Mesothelial cell of epicardium (in vitro differentiated cells): ENCODE measurements at regions not wholly inside any gene's neighbourhood (a gene's known extent, or its start where the extent isn't known, plus 50 kb on each side); places are given as distances from the start of the nearest gene placed in this dataset.

ENCODE experiments used
- DNase-seq, 2 experiments: peaks; one replicate each; pipeline ENCODE4 v3.0.0; 2021; ENCODE audit warnings: low spot score in 2 of 2; ENCODE audit not compliant: unreplicated experiment in 2 of 2
- H3K27ac Mint-ChIP-seq: 2 replicates; pipeline ENCODE4 v1.8.0; 2021; ENCODE audit warnings: mixed read lengths
- H3K27me3 Mint-ChIP-seq: 2 replicates; pipeline ENCODE4 v1.8.0; 2021; ENCODE audit warnings: low read depth, mixed read lengths
- H3K36me3 Mint-ChIP-seq: 2 replicates; pipeline ENCODE4 v1.8.0; 2021; ENCODE audit warnings: mixed read lengths
- H3K4me1 Mint-ChIP-seq: 2 replicates; pipeline ENCODE4 v1.8.0; 2021; ENCODE audit warnings: mixed read lengths
- H3K4me3 Mint-ChIP-seq: 2 replicates; pipeline ENCODE4 v1.8.0; 2021; ENCODE audit warnings: mild to moderate bottlenecking, moderate library complexity, mixed read lengths
- H3K9me3 Mint-ChIP-seq: 2 replicates; pipeline ENCODE4 v1.8.0; 2021; ENCODE audit warnings: mixed read lengths
- TF ChIP-seq, protein P1 (sequence below): fragments of 200-600 bp; sonication (generic); IDR thresholded peaks from one replicate; pipeline ENCODE4 v1.5.0; 2021; ENCODE audit warnings: antibody characterized with exemption; ENCODE audit not compliant: unreplicated experiment

DNA sequence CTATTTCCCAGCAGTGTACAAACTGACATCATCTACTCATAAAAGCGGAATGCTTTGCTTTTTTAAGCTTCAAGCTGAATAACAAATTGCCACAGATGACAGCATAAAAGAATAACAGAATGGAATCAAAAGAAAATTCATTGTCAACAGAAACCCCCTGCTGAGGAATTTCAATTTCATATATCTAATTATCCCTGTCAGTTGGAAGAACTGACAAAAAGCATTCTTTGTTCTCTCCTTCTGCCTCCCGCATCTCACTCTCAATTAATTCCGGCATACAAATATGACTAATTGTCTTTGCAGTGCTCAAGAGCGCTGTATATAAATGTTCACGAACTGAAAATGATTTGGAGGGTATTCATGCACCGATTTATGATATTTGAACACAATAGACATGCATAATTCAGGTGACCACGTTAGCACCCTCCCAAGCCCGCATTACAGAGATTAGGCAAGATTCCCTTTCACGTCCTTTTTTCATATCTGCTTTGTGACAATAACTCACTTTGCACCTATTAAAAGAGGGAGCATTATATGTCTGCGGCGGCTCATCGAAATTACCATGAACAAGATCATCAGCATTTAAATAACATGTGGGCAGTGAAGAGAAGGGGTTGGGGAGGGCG lies 277.7 kb upstream of the SALL3 start:
- DNase-seq = no peak
- TF ChIP-seq, protein P1, sequence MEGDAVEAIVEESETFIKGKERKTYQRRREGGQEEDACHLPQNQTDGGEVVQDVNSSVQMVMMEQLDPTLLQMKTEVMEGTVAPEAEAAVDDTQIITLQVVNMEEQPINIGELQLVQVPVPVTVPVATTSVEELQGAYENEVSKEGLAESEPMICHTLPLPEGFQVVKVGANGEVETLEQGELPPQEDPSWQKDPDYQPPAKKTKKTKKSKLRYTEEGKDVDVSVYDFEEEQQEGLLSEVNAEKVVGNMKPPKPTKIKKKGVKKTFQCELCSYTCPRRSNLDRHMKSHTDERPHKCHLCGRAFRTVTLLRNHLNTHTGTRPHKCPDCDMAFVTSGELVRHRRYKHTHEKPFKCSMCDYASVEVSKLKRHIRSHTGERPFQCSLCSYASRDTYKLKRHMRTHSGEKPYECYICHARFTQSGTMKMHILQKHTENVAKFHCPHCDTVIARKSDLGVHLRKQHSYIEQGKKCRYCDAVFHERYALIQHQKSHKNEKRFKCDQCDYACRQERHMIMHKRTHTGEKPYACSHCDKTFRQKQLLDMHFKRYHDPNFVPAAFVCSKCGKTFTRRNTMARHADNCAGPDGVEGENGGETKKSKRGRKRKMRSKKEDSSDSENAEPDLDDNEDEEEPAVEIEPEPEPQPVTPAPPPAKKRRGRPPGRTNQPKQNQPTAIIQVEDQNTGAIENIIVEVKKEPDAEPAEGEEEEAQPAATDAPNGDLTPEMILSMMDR = no peak
- H3K27ac Mint-ChIP-seq = no peak overlapping the region
- H3K4me3 Mint-ChIP-seq = no peak overlapping the region
- H3K9me3 Mint-ChIP-seq = no peaks in the 10 kb centered on the region
- H3K36me3 Mint-ChIP-seq = no peaks in the 10 kb centered on the region
- H3K27me3 Mint-ChIP-seq = peaks cover 27% of the 10 kb centered on the region
- no peaks in the 10 kb centered on the region for H3K4me1 Mint-ChIP-seq

DNA sequence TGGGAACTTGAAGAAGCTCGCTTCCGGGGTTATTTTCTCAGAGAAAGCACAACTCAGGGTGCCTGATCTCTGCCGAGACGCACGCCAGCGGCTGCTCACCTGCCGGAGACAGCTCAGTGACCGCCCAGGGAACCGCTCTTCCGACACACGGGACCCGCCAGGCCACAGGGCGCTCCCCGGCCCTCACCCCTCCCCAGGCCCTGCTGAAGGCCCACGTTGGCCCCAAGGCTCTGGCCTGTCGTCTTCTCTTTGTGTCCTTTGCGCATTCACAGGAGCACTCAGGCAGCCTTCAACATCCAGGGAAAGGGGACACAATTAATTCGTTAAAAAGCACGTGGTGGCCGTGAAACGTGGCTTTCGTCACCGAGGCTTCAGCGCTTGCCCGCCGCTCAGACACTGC lies 276.3 kb upstream of the SALL3 start:
- peaks cover 10% of the 10 kb centered on the region for H3K9me3 Mint-ChIP-seq
- H3K4me3 Mint-ChIP-seq = no peak overlapping the region

GRCh38 chr18:78704971-78705461 lies 274.6 kb upstream of the SALL3 start:
- Mint-ChIP-seq H3K4me3 (no peak overlapping the region), H3K27ac (no peak overlapping the region), H3K4me1 (no peaks in the 10 kb centered on the region), H3K9me3 (peaks cover 18% of the 10 kb centered on the region), H3K36me3 (no peaks in the 10 kb centered on the region), H3K27me3 (peaks cover 11% of the 10 kb centered on the region)
- DNase-seq = no peak
- TF ChIP-seq, protein P1 = no peak

More for the DNA sequence above, 276.3 kb upstream of the SALL3 start:
- TF ChIP-seq, protein P1 = no peak
- Mint-ChIP-seq H3K27me3 (peaks cover 19% of the 10 kb centered on the region), H3K27ac (no peak overlapping the region), H3K36me3 (no peaks in the 10 kb centered on the region), H3K4me1 (no peaks in the 10 kb centered on the region)
- DNase-seq = no peak

- Mint-ChIP-seq H3K27me3 (peaks cover 2% of the 10 kb centered on the region), H3K9me3 (peaks cover 26% of the 10 kb centered on the region), H3K36me3 (no peaks in the 10 kb centered on the region), H3K27ac (no peak overlapping the region), H3K4me1 (no peaks in the 10 kb centered on the region), H3K4me3 (no peak overlapping the region)
- TF ChIP-seq, protein P1 = no peak
- DNase-seq = no peak
Observed at GRCh38 chr18:78709261-78709809, 270.3 kb upstream of the SALL3 start.

DNA sequence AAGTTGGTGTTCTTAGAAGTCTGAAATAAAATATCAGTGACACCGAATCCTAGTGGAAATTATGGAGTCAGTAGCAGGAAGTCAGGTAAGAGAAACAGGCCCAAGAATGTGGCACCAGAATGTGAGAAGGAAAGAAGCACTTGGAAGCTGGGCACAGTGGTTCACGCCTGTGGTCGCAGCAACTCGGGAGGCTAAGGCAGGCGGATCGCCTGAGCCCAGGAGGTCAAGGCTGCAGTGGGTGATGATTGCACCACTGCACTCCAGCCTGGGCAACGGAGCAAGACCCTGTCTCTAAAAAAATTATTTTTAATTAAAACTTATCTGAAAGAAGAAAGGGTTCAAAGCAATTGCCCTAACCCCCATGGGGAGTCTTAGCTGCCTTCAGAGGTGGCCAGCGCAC lies 268.3 kb upstream of the SALL3 start:
- no peaks in the 10 kb centered on the region for H3K36me3 Mint-ChIP-seq
- no peaks in the 10 kb centered on the region for H3K4me1 Mint-ChIP-seq
- H3K4me3 Mint-ChIP-seq = no peak overlapping the region
- peaks cover 8% of the 10 kb centered on the region for H3K27me3 Mint-ChIP-seq
- DNase-seq = no peak
- TF ChIP-seq, protein P1 = no peak
- no peak overlapping the region for H3K27ac Mint-ChIP-seq
- peaks cover 26% of the 10 kb centered on the region for H3K9me3 Mint-ChIP-seq
